Stomach (tissue), 4 donors: ENCODE measurements at regions not wholly inside any gene's neighbourhood (a gene's known extent, or its start where the extent isn't known, plus 50 kb on each side); places are given as distances from the start of the nearest gene placed in this dataset.

Experiments used
- POLR2A ChIP-seq, 4 donors: fragments of 450-650 bp; IDR thresholded peaks; one replicate each; pipeline ENCODE4 v1.6.1; 2016; ENCODE audit warnings: antibody characterized with exemption in 4 of 4, control low read depth in 2 of 4, mild to moderate bottlenecking in 1 of 4, moderate library complexity in 1 of 4
- POLR2AphosphoS5 ChIP-seq, 3 donors: sonication (generic); formaldehyde crosslinking; IDR thresholded peaks; one replicate each; pipeline ENCODE4 v1.6.1; 2016; ENCODE audit warnings: antibody characterized with exemption in 3 of 3
- TF ChIP-seq, protein P1 (sequence below), 7 experiments: fragments of 450-650 bp in 4 of 7; fragments of 200-600 bp in 3 of 7; sonication (generic) in 3 of 7; IDR thresholded peaks; one replicate each; pipeline ENCODE4 v1.5.1; 2016 to 2019; ENCODE audit warnings: antibody characterized with exemption in 7 of 7, control low read depth in 2 of 7, mild to moderate bottlenecking in 1 of 7

DNA sequence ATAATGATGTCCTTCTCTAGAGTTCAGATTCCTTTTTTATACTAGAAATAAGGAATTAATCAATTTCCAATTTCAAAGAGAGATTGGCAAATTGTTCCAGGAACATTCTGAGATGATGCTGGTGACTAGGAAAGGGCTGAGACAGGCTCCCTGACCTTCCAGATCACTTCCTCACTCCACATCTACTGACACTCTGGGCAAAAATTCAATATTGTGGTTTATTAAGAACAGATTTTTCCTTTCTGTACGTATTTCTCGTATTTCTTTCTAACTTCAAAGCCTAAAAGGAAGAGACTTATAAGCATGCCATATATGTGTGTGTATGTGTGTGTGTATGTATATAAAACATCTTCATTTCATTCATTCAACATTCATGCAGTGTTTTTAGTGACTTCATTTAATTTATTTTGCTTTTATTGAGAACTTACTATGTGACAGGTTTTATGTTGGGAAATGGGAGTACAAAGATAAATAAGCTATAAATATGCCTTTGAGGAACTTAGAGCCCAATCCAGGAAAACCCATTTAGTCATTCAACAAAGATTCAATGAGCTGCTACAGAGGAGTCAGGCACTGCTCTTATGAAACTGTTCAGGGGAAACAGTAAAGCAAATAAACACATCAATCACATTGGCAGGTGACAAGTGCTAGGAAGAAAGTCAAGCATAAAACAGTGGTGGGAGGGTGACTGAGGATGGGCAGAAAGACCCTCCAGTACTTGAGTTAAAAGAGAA is 137.9 kb downstream of the RDH14 start:
- TF ChIP-seq, protein P1, sequence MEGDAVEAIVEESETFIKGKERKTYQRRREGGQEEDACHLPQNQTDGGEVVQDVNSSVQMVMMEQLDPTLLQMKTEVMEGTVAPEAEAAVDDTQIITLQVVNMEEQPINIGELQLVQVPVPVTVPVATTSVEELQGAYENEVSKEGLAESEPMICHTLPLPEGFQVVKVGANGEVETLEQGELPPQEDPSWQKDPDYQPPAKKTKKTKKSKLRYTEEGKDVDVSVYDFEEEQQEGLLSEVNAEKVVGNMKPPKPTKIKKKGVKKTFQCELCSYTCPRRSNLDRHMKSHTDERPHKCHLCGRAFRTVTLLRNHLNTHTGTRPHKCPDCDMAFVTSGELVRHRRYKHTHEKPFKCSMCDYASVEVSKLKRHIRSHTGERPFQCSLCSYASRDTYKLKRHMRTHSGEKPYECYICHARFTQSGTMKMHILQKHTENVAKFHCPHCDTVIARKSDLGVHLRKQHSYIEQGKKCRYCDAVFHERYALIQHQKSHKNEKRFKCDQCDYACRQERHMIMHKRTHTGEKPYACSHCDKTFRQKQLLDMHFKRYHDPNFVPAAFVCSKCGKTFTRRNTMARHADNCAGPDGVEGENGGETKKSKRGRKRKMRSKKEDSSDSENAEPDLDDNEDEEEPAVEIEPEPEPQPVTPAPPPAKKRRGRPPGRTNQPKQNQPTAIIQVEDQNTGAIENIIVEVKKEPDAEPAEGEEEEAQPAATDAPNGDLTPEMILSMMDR (IDR thresholded peaks at IDR 0.05) = no peak
- no peak for TF ChIP-seq POLR2A (IDR thresholded peaks at IDR 0.05)
- TF ChIP-seq POLR2AphosphoS5 (IDR thresholded peaks at IDR 0.05) = no peak
